AG04450 (cell line): ENCODE measurements at regions not wholly inside any gene's neighbourhood (a gene's known extent, or its start where the extent isn't known, plus 50 kb on each side); places are given as distances from the start of the nearest gene placed in this dataset.

Source experiments
- CTCF ChIA-PET: fragments of 300-600, 350-600 bp; formaldehyde crosslinking; extraction: SDS; loops from one replicate; lab custom pipeline; 2022; ENCODE audit warnings: antibody characterized with exemption, inconsistent platforms; lab: Charles Lee
- POLR2A ChIA-PET: fragments of 350-600 bp; formaldehyde crosslinking; extraction: SDS; loops from one replicate; lab custom pipeline; 2021; ENCODE audit warnings: antibody characterized with exemption, inconsistent platforms; lab: Yijun Ruan, JAX
- DNase-seq: peaks from one replicate; pipeline ENCODE4 v3.0.0-alpha.2; 2011; ENCODE audit warnings: low read depth, low spot score
- H3K27ac ChIP-seq: one replicate; pipeline ENCODE4 v1.5.1; 2012; ENCODE audit warnings: low read depth, low read length, control low read depth
- H3K27me3 ChIP-seq: one replicate; pipeline ENCODE4 v1.6.0; 2012; ENCODE audit warnings: low read length; ENCODE audit not compliant: control insufficient read depth, insufficient read depth
- H3K4me3 ChIP-seq: 2 replicates; pipeline ENCODE4 v1.5.1; 2011; ENCODE audit warnings: mild to moderate bottlenecking, low read depth, low read length, control low read depth
- H3K9me3 ChIP-seq: 2 replicates; pipeline ENCODE4 v1.5.1; 2012; ENCODE audit warnings: low read length; ENCODE audit not compliant: control insufficient read depth, insufficient read depth
- TF ChIP-seq, protein P1 (sequence below): IDR thresholded peaks from 2 replicates; pipeline ENCODE4 v1.5.1; 2011; ENCODE audit warnings: low read depth, low read length, control low read depth, inconsistent platforms

DNA sequence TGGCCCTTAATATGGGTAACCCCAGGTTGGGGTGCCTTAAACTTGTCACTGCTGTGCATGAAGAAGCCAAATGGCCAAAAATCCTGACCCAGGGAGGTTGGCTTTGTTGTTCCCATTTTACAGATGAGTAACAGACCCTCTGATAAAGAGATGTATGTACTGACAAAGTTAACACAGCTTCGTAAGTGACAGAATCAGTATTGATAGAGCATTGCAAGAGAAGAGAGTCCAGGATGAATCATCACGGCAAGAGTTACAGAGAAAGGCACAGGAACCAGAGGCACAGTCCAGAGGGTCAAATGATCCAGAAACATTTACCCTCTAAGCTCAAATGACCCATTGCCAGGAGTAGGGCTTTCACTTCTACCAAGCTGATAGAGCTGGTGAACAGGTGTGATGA, 103.8 kb upstream of the SMC2 start:
- Histone ChIP-seq H3K9me3 (no peaks in the 10 kb centered on the region), H3K27ac (no peak overlapping the region), H3K27me3 (no peaks in the 10 kb centered on the region), H3K4me3 (no peak overlapping the region)
- TF ChIP-seq, protein P1, sequence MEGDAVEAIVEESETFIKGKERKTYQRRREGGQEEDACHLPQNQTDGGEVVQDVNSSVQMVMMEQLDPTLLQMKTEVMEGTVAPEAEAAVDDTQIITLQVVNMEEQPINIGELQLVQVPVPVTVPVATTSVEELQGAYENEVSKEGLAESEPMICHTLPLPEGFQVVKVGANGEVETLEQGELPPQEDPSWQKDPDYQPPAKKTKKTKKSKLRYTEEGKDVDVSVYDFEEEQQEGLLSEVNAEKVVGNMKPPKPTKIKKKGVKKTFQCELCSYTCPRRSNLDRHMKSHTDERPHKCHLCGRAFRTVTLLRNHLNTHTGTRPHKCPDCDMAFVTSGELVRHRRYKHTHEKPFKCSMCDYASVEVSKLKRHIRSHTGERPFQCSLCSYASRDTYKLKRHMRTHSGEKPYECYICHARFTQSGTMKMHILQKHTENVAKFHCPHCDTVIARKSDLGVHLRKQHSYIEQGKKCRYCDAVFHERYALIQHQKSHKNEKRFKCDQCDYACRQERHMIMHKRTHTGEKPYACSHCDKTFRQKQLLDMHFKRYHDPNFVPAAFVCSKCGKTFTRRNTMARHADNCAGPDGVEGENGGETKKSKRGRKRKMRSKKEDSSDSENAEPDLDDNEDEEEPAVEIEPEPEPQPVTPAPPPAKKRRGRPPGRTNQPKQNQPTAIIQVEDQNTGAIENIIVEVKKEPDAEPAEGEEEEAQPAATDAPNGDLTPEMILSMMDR, result no peak
- POLR2A ChIA-PET, result no interaction called here
- no peak for DNase-seq
- CTCF ChIA-PET, result no interaction called here

DNA sequence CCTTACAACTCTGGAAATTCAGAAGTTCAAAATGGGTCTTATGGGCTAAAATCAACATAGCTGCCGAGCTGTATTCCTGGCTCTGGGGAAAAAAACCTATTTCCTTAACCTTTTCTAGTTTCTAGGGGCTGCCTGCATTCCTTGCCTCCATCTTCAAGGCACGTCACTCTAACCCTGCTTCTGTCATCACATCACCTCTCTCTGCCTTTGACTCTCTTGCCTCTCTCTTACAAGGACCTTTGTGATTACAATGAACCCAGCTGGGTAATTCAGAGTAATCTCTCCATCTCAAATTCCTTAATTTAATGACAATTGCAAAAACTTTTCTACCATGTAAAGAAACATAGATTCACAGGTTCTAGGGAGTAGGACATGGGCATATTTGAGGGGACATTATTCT, 103.1 kb upstream of the SMC2 start:
- Histone ChIP-seq H3K27ac (no peak overlapping the region), H3K4me3 (no peak overlapping the region), H3K27me3 (no peaks in the 10 kb centered on the region), H3K9me3 (no peaks in the 10 kb centered on the region)
- POLR2A ChIA-PET, result no interaction called here
- CTCF ChIA-PET, result no interaction called here
- TF ChIP-seq, protein P1, result no peak
- DNase-seq, result no peak

DNA sequence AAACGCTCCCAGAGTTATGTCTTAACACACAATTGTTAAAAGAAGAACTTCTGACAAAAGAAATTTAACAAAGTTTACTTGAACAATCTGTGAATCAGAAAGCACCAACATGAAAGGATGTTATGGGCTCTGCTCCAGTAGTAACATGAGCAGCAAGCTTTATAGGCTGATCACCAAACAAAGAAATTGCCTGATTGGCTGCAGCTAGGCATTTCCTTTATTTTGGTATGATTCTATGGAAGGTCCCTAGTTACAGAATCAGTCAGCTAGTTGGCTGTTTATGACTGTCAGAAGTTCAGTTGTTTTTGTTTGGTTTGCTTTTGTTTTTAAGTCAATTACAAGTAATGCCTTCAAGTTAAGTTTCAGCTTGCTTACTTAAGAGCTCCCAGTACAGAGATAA, 102.4 kb upstream of the SMC2 start:
- CTCF ChIA-PET, result no interaction called here
- Histone ChIP-seq H3K27me3 (no peaks in the 10 kb centered on the region), H3K9me3 (no peaks in the 10 kb centered on the region), H3K27ac (no peak overlapping the region), H3K4me3 (no peak overlapping the region)
- TF ChIP-seq, protein P1, result no peak
- no peak for DNase-seq
- POLR2A ChIA-PET, result no interaction called here

DNA sequence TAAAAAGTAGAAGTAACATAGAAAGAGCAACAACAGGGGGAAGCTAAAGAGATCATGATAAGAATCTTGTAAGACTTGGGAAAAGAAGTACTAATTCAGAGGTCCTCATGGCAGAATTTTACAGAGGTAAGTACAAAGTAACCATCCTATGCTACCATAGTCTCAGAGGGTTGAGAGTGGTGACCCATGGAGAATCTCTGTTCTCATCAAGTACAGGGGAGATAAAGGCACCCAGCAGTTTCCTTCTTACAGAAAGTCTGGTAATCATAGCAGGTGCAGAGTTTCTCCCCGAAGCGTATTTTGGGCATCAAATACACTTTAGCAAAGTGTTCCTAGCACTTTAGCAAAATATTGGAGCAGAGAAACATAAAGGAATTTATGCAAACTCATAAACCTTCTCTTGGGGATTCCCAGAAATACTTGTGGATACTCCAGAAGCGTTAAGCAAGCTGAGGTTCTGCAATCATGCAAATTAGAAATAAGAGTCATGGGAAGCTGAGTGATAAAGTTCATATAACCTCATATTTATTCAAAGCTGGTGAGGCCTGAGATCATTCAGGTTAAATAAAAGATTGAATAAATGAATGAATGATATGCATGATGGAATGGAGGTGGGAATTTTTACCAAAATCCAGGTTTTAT, 101.0 kb upstream of the SMC2 start:
- Histone ChIP-seq H3K27ac (no peak overlapping the region), H3K4me3 (no peak overlapping the region), H3K9me3 (no peaks in the 10 kb centered on the region), H3K27me3 (no peaks in the 10 kb centered on the region)
- POLR2A ChIA-PET, result no interaction called here
- no peak for DNase-seq
- TF ChIP-seq, protein P1, result no peak
- CTCF ChIA-PET, result no interaction called here

DNA sequence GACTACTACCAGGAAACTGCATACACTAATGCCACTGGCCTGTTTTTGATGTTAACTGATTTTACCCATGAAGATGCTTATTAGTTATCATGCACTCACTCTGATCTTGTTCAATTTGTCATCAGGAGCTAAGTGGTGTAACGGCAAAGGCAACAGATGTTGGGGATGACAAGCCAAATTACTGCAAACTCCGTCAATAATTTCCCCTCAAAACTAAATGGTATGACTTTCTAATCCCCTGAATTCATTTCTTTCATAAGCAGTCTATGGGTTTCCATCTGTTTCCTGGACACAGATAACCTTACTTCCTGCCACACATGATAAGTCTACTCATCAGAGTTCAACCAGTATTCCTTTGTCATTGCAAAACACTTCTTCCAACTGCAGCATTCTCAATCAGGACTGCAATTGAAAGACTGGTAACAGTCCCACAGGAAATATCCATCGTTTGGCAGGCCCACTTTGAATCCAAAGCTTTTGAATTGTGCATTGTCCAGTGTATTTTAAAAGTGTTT, 96.2 kb upstream of the SMC2 start:
- ChIA-PET CTCF (no interaction called here), POLR2A (no interaction called here)
- no peaks in the 10 kb centered on the region for H3K27me3 ChIP-seq
- no peak for DNase-seq
- H3K27ac ChIP-seq, result no peak overlapping the region
- peaks cover 6% of the 10 kb centered on the region; the same call in 1 of the 2 replicates for H3K9me3 ChIP-seq
- TF ChIP-seq, protein P1, result no peak
- H3K4me3 ChIP-seq, result no peak overlapping the region
